Hepatocyte (in vitro differentiated cells): ENCODE measurements at regions not wholly inside any gene's neighbourhood (a gene's known extent, or its start where the extent isn't known, plus 50 kb on each side); places are given as distances from the start of the nearest gene placed in this dataset.

Source experiments
- CTCF ChIP-seq: fragments of 200-600 bp; sonication (generic); IDR thresholded peaks from 2 replicates; pipeline ENCODE4 v1.5.1; 2016; ENCODE audit warnings: antibody characterized with exemption, mild to moderate bottlenecking; ENCODE audit not compliant: poor library complexity
- EZH2 ChIP-seq: fragments of 200-600 bp; sonication (generic); IDR thresholded peaks from 2 replicates; pipeline ENCODE4 v1.6.1; 2016; ENCODE audit warnings: antibody characterized with exemption, mild to moderate bottlenecking, borderline replicate concordance

DNA sequence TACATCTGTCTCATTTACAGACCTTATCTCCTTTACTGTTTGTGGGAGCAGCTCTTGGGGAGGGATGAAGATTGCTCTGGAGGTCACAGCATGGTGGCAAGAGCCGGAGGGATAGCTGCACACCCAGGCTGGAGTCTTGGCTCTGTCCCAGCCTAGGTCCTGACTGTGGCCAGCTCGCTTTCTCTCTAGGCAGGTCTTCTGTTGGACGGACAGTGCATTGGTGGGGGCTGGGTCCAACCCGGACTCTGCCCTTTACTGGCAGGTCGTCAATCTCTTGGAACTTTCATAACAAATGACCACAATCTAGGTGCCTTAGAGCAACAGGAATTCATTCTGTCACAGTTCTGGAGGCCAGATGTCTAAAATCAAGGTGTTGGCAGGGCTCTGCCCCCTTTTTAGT, 319.8 kb upstream of the C1orf174 start:
- TF ChIP-seq EZH2 (no peak), CTCF (no peak)
